ENCODE measurements at regions not wholly inside any gene's neighbourhood (a gene's known extent, or its start where the extent isn't known, plus 50 kb on each side); places are given as distances from the start of the nearest gene placed in this dataset.

DNA sequence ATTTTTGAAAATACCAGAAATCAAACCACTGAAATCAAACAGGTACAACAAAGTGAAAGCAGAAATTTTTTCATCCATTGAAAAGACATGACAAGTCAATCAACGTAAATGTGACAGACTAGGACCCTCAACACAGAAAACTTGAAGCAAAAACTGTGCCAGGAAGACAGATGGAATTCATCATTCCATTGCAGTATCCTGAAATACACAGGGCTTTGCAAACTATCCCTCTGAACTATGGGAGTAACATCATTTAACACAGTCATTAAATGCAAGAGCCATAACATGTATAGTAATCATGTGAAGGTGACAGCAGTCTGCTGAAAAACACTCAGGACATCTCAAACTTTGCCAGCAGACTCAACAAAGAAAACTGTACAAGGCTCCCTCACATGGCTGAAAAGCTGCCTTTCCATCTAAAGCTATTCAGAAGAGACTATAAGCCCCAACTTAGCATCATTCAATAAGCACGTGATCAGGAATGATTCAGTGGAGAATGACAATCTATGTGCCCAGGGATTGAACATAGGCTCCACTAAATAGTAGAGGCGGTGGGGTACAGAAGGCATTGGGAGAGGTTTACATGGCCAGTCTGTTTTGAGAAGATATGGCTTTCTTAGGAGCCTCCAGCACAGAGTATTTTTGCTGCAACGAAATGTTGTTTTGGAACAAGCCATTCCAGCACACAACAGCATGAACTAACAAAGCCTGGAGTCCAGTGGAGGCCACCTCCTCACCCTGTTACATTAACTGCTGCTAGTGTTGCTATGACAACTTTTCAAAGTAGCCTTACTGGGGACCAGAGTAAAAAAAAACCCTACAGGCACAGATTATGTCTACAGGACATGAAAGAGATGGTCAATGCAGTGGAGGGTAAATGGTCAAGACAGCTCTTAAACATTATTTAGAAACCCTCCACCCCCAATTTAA is 274.5 kb upstream of the NOCT start:
- Histone ChIP-seq H3K4me3 (no peak overlapping the region), H3K27ac (no peak overlapping the region), H3K27me3 (ENCODE audit: low read depth) (no peaks in the 10 kb centered on the region), H3K4me1 (no peaks in the 10 kb centered on the region), H3K9me3 (no peaks in the 10 kb centered on the region), H3K36me3 (no peaks in the 10 kb centered on the region)
- intact Hi-C loops (cut with DNase I) = no loop called here
- TF ChIP-seq, protein P1, sequence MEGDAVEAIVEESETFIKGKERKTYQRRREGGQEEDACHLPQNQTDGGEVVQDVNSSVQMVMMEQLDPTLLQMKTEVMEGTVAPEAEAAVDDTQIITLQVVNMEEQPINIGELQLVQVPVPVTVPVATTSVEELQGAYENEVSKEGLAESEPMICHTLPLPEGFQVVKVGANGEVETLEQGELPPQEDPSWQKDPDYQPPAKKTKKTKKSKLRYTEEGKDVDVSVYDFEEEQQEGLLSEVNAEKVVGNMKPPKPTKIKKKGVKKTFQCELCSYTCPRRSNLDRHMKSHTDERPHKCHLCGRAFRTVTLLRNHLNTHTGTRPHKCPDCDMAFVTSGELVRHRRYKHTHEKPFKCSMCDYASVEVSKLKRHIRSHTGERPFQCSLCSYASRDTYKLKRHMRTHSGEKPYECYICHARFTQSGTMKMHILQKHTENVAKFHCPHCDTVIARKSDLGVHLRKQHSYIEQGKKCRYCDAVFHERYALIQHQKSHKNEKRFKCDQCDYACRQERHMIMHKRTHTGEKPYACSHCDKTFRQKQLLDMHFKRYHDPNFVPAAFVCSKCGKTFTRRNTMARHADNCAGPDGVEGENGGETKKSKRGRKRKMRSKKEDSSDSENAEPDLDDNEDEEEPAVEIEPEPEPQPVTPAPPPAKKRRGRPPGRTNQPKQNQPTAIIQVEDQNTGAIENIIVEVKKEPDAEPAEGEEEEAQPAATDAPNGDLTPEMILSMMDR (IDR thresholded peaks at IDR 0.05) = no peak
- no peak for ATAC-seq
- no peak for DNase-seq

DNA sequence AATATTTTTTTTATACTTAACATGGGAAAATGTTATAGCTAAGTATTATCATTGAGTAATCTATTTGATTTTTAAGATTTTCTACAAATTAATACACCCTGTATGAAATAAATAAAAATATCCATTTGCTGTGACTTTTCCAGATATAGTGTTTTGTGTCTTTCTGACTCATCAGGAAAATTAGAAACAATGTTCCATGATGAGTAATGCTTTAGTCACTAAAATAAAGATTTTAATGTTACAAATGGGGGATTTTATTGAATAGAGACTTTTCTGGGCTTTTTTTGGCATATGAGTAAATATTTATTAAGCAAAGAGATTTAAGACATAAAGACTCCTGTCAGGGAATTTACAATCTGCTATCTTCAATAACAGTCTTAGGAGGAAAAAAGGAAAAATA is 279.2 kb upstream of the NOCT start:
- TF ChIP-seq, protein P1 (IDR thresholded peaks at IDR 0.05) = no peak
- intact Hi-C loops (cut with DNase I) = no loop called here
- no peak overlapping the region for H3K4me3 ChIP-seq
- H3K4me1 ChIP-seq = no peaks in the 10 kb centered on the region
- no peaks in the 10 kb centered on the region for H3K27me3 ChIP-seq (ENCODE audit: low read depth)
- ATAC-seq = no peak
- H3K27ac ChIP-seq = no peak overlapping the region
- H3K9me3 ChIP-seq = no peaks in the 10 kb centered on the region
- no peaks in the 10 kb centered on the region for H3K36me3 ChIP-seq
- DNase-seq = no peak

DNA sequence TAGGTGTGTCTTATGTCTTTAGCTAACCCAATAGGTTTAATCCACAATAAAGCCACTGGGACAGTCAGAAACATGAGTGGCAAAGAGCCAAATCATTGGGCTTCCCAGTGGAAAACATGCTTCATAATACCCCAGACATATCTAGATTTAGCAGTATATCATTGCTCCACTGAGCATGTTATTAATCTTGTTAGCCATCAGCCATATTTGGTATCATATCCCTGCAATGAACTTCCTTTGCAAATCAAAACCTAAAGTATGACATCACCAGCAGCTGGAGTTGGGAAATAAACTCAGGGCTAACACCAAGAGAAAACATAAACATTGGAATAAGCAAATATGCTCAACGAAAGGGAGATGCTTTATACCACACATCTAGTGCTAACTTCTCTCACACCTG is 280.8 kb upstream of the NOCT start:
- Histone ChIP-seq H3K9me3 (no peaks in the 10 kb centered on the region), H3K4me3 (no peak overlapping the region), H3K4me1 (no peaks in the 10 kb centered on the region), H3K27me3 (ENCODE audit: low read depth) (no peaks in the 10 kb centered on the region), H3K27ac (no peak overlapping the region), H3K36me3 (no peaks in the 10 kb centered on the region)
- DNase-seq (no peak), ATAC-seq (no peak)
- TF ChIP-seq, protein P1 (IDR thresholded peaks at IDR 0.05) = no peak
- intact Hi-C loops (cut with DNase I) = no loop called here

DNA sequence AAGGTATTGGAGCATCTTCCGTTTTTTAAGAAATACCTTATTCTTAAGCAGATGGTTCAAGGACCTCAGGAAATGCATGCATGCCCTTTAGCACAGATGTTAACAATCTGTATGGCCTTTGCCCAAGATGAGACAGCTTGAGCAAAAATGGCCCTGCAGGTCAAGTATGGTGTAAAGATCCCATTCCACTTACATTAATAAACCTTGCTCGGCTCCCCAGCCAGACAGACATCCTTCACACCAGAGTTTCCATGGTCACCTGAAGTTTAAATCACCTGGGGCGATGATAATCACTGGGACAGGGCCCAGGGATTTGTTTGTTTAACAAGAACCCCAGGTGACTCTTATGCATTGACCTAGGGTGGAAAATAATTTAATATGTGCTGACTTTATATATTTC is 287.0 kb upstream of the NOCT start:
- Histone ChIP-seq H3K9me3 (no peaks in the 10 kb centered on the region), H3K4me3 (no peak overlapping the region), H3K36me3 (no peaks in the 10 kb centered on the region), H3K27ac (no peak overlapping the region), H3K4me1 (no peaks in the 10 kb centered on the region), H3K27me3 (ENCODE audit: low read depth) (no peaks in the 10 kb centered on the region)
- ATAC-seq = no peak
- intact Hi-C loops (cut with DNase I) = no loop called here
- DNase-seq = no peak
- TF ChIP-seq, protein P1 (IDR thresholded peaks at IDR 0.05) = no peak

DNA sequence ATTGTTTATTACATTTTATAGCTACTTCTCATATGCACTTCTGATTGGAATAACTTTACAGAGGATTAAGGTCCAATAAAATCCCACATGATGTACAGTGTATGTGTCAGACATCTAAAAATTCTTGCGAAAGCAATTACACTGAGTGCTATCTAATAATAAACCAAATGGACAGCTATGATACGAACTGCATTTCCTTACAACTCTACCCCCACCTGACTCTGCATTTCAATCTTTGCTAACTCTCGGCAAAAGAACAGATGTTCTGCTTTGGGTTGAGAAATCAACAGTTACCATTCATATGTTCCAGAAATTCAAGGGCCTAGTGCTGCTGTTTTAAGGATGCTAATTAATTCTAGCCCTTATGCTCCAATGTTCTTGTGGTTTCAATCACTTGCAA is 287.9 kb upstream of the NOCT start:
- intact Hi-C loops (cut with DNase I) = no loop called here
- H3K9me3 ChIP-seq = no peaks in the 10 kb centered on the region
- no peak overlapping the region for H3K4me3 ChIP-seq
- H3K36me3 ChIP-seq = no peaks in the 10 kb centered on the region
- TF ChIP-seq, protein P1 (IDR thresholded peaks at IDR 0.05) = no peak
- no peaks in the 10 kb centered on the region for H3K27me3 ChIP-seq (ENCODE audit: low read depth)
- no peak overlapping the region for H3K27ac ChIP-seq
- DNase-seq (no peak), ATAC-seq (no peak)
- no peaks in the 10 kb centered on the region for H3K4me1 ChIP-seq

Data from lower lobe of right lung (tissue), 2 donors.